Loucy (cell line): ENCODE measurements at regions not wholly inside any gene's neighbourhood (a gene's known extent, or its start where the extent isn't known, plus 50 kb on each side); places are given as distances from the start of the nearest gene placed in this dataset.

Source experiments
- H2AFZ ChIP-seq: fragments of 200-600 bp; sonication (generic); 2 replicates; pipeline ENCODE4 v1.6.0; 2016; ENCODE audit warnings: antibody characterized with exemption, mild to moderate bottlenecking, low read length, moderate library complexity
- H3F3A ChIP-seq: fragments of 200-600 bp; 2 replicates; pipeline ENCODE4 v1.6.0; 2016; ENCODE audit warnings: antibody characterized with exemption, low read depth, mild to moderate bottlenecking
- H3K27me3 ChIP-seq: fragments of 200-600 bp; sonication (generic); 2 replicates; pipeline ENCODE4 v1.6.1; 2014; ENCODE audit warnings: low read length, mild to moderate bottlenecking; ENCODE audit not compliant: insufficient read depth, poor library complexity, severe bottlenecking
- H3K36me3 ChIP-seq: fragments of 200-600 bp; sonication (generic); 2 replicates; pipeline ENCODE4 v1.6.1; 2016; ENCODE audit warnings: low read length; ENCODE audit not compliant: insufficient read depth
- H3K4me1 ChIP-seq: fragments of 200-600 bp; sonication (generic); 2 replicates; pipeline ENCODE4 v1.5.1; 2014; ENCODE audit warnings: low read length, mild to moderate bottlenecking; ENCODE audit not compliant: insufficient read depth, poor library complexity, severe bottlenecking
- H3K4me2 ChIP-seq: fragments of 200-600 bp; sonication (generic); 2 replicates; pipeline ENCODE4 v1.6.0; 2014; ENCODE audit warnings: antibody characterized with exemption, low read length, low read depth, mild to moderate bottlenecking; ENCODE audit not compliant: poor library complexity, severe bottlenecking
- H3K4me3 ChIP-seq: fragments of 200-600 bp; sonication (generic); 2 replicates; pipeline ENCODE4 v1.5.1; 2014; ENCODE audit warnings: low read length, mild to moderate bottlenecking, mixed read lengths; ENCODE audit not compliant: poor library complexity, severe bottlenecking
- H3K79me2 ChIP-seq: fragments of 200-600 bp; sonication (generic); 2 replicates; pipeline ENCODE4 v1.6.1; 2014; ENCODE audit warnings: low read length; ENCODE audit not compliant: insufficient read depth
- H3K9ac ChIP-seq: fragments of 200-600 bp; sonication (generic); 2 replicates; pipeline ENCODE4 v1.6.0; 2014; ENCODE audit warnings: mild to moderate bottlenecking, low read depth, low read length, moderate library complexity; ENCODE audit not compliant: poor library complexity, severe bottlenecking
- H3K9me2 ChIP-seq: fragments of 200-600 bp; sonication (generic); replicated peaks from 2 replicates; pipeline ENCODE4 v1.6.1; 2016; ENCODE audit warnings: low read depth, low read length, mixed read lengths
- H3K9me3 ChIP-seq: fragments of 200-600 bp; sonication (generic); 2 replicates; pipeline ENCODE4 v1.6.1; 2014; ENCODE audit warnings: mild to moderate bottlenecking, antibody characterized with exemption, low read length, low read depth; ENCODE audit not compliant: insufficient read depth
- H4K20me1 ChIP-seq: fragments of 200-600 bp; sonication (generic); 2 replicates; pipeline ENCODE4 v1.6.0; 2014; ENCODE audit warnings: antibody characterized with exemption, low read length, mild to moderate bottlenecking; ENCODE audit not compliant: insufficient read depth, poor library complexity, severe bottlenecking
- CTCF ChIP-seq: fragments of 200-600 bp; sonication (generic); conservative IDR thresholded peaks from 2 replicates; pipeline ENCODE4 v1.5.1; 2014; ENCODE audit warnings: mild to moderate bottlenecking, antibody characterized with exemption, low read length
- EZH2phosphoT487 ChIP-seq: fragments of 200-600 bp; IDR thresholded peaks from 2 replicates; pipeline ENCODE4 v1.6.1; 2018; ENCODE audit warnings: antibody characterized with exemption, mild to moderate bottlenecking, moderate library complexity, borderline replicate concordance

- no peaks in the 10 kb centered on the region for H3K4me1 ChIP-seq
- no peak overlapping the region for H3K4me3 ChIP-seq
- H3K79me2 ChIP-seq: no peaks in the 10 kb centered on the region
- TF ChIP-seq CTCF: no peak
- H4K20me1 ChIP-seq: no peaks in the 10 kb centered on the region
- H3K9me2 ChIP-seq: no peaks in the 10 kb centered on the region
- no peak overlapping the region for H2AFZ ChIP-seq
- no peak overlapping the region for H3K4me2 ChIP-seq
- H3K9ac ChIP-seq: no peak overlapping the region
- no peaks in the 10 kb centered on the region for H3K27me3 ChIP-seq
- no peaks in the 10 kb centered on the region for H3K9me3 ChIP-seq
- no peaks in the 10 kb centered on the region for H3F3A ChIP-seq
- H3K36me3 ChIP-seq: no peaks in the 10 kb centered on the region
Measured at GRCh38 chr13:83702021-83702420, 180.3 kb downstream of the SLITRK1 start.

GRCh38 chr13:83692800-83693199, 189.5 kb downstream of the SLITRK1 start:
- Histone ChIP-seq H3F3A (no peaks in the 10 kb centered on the region), H3K4me1 (no peaks in the 10 kb centered on the region), H3K9ac (no peak overlapping the region), H3K4me3 (no peak overlapping the region), H3K4me2 (no peak overlapping the region), H3K79me2 (no peaks in the 10 kb centered on the region), H3K36me3 (no peaks in the 10 kb centered on the region), H2AFZ (no peak overlapping the region), H3K27me3 (no peaks in the 10 kb centered on the region), H3K9me3 (no peaks in the 10 kb centered on the region), H4K20me1 (no peaks in the 10 kb centered on the region), H3K9me2 (no peaks in the 10 kb centered on the region)
- no peak for TF ChIP-seq CTCF
- no peak for TF ChIP-seq EZH2phosphoT487

- Histone ChIP-seq H3K9me3 (no peaks in the 10 kb centered on the region), H3K9ac (no peak overlapping the region), H3K4me1 (no peaks in the 10 kb centered on the region), H3K4me3 (no peak overlapping the region), H2AFZ (no peak overlapping the region), H4K20me1 (no peaks in the 10 kb centered on the region), H3K79me2 (no peaks in the 10 kb centered on the region), H3F3A (no peaks in the 10 kb centered on the region), H3K27me3 (no peaks in the 10 kb centered on the region), H3K9me2 (no peaks in the 10 kb centered on the region), H3K36me3 (no peaks in the 10 kb centered on the region), H3K4me2 (no peak overlapping the region)
- no peak for TF ChIP-seq CTCF
- TF ChIP-seq EZH2phosphoT487: no peak
Measured at GRCh38 chr13:83691966-83692365, 190.3 kb downstream of the SLITRK1 start.
